NCI-H1930 (cell line): ENCODE measurements at regions not wholly inside any gene's neighbourhood (a gene's known extent, or its start where the extent isn't known, plus 50 kb on each side); places are given as distances from the start of the nearest gene placed in this dataset.
"Not testable (repeated sequence)": the region's sequence is repeated elsewhere in the genome, so short reads cannot be mapped to it uniquely, and the experiment has no call there.

Experiments
- DNase-seq, 2 experiments: peaks; one replicate each; lab custom pipeline; 2025; lab: John Stamatoyannopoulos, UW

DNA sequence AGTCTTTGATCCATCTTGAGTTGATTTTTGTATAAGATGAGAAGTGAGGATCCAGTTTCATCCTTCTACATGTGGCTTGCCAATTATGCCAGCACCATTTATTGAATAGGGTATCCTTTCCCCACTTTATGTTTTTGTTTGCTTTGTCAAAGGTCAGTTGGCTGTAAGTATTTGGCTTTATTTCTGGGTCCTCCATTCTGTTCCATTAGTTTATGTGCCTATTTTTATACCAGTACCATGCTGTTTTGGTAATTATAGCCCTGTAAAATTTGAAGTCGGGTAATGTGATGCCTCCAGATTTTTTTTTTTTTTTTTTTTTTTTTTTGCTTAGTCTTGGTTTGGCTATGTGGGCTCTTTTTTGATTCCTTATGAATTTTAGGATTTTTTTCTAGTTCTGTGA is 203.0 kb upstream of the IRX5 start:
- not testable (repeated sequence) for DNase-seq

DNA sequence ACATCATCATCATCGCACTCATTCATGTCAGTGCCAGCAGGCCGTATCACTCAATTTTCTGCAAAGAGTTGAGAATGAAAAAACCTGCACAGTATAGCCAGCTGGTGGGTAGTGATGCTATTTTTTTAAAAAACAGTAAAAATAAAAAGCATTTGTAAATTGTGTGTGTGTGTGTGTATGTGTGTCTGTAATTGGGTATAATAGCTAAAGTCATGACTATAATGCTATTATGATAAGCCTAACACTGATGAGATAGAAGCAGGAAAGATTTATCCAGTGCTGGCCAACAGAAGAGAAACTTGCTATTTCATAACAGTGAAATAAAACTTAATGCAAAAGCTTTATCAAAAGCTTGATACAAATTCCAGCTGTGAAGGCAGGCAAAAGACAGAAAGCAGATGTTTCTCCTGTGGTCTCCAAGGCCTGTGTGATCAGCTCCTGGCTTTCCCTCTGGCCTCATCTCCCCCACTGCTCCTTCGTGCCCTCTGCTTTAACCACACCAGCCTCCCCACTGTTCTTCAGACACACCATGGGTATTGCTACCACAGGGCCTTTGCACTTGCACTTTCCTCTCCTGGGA is 206.2 kb upstream of the IRX5 start:
- DNase-seq, result no peak

DNA sequence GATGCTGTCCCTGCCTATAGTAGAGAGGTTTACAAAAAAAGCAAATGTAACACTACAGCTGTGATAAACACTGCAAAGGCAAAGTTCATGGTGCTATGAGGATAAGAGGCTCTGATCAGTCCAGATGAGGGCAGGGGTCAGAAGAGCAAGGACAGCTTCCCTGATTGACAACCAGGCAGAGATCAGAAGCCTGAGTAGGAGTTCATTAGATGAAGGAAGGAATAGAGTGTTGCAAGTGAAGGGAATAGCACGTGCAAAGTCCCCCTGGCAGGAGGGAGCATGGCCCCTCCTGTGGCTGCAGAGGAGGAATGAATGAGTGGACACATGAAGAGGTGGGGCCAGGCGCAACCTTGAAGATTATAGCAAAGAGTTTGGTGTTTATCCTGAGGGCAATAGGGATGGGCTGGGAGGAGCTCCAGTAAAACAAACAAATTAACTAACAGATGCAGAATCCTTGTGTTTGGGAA is 208.4 kb upstream of the IRX5 start:
- no peak for DNase-seq

DNA sequence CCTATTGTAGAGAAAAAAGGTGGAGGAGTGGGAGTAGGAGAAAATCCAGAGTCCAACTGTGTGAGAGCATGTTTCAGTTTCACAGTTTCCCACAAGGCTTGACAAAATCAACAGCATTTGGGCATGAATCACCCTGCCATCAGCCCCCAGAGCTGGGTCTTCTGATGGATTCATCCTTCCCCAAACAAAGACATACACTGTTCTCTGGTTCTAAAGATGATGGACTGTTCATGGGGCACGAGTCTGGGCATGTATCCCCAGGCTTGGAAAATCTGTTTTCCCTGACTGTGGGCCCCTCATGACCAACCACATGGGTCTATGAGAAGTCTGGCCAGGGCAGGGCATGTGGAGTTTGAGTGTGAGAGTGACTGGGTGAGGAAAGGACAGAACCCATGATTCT is 210.4 kb upstream of the IRX5 start:
- DNase-seq, result no peak

DNA sequence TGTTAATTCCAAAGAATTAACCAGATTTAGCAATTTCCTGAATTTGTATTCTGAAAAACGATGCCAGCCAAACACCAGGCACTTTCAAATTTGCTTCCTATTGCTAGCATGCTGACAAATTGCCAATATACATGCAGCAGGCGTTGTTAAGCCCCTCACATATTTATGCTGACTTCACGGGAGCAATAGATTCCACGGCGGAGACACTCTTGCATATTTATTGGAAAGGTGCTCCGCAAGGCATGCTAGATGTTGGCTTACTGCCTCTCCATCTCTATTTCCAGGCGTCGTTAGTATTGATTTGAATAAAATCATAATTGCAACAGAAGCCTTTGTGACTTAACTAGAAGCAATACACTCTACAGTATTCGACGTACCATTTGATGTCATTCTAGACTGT is 211.0 kb upstream of the IRX5 start:
- DNase-seq, result no peak

DNA sequence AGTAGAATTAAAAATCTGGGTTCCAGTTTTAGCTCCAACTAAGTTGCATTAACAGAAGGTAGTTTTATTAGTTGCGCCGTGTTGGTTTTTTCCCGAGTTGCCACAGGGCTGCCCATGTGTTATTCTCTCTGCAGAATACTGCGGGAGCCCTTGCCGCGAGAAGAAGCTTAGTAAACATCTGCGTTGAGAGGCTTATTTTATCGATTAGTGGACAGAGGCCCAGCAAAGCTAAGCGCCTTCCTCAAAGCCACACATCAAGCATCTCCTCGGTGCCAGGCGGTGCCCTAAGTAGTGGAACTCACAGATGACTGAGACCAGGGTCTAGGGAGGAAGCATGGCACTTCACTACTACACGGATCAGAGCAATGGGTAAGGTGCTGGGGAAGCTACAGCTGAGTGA is 212.3 kb upstream of the IRX5 start:
- no peak for DNase-seq

DNA sequence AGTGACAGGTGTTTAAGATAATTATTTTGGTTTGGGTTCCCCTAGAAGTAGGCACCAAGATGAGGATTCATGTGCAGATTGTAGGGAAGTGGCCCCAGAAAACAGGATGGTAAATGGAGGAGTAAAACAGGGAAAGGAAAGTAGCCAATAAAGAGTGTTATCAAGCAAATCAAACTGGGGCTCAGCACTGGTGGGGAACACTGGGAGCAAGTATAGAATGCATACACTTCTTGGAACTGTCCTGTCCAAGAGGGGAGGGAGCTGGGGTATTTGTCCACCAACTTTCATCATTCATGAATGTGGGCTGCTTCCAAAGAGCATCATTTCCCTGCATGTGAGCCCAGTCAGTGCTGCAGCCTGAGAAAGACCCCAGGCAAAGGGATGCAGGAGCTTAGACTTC is 215.7 kb upstream of the IRX5 start:
- no peak for DNase-seq

DNA sequence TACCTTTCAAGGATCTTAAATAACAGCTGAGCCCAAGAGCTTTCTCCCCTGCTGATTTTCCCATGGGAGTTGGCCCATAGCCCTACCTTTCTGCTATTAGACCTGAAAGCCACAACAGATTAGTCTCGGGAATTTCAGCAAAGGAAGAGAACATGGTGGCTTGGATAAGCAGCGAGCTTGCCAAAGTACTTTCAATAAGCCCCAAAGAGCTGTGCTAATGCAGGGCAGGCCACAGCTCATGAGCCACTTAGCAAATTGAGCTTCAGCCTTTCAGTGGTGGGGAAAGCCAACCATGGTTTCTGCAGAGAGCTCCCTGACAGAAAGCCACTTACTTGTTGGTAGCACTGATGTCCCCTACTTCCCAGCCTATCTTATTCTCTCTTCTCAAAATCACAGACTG is 217.8 kb upstream of the IRX5 start:
- DNase-seq, result no peak

DNA sequence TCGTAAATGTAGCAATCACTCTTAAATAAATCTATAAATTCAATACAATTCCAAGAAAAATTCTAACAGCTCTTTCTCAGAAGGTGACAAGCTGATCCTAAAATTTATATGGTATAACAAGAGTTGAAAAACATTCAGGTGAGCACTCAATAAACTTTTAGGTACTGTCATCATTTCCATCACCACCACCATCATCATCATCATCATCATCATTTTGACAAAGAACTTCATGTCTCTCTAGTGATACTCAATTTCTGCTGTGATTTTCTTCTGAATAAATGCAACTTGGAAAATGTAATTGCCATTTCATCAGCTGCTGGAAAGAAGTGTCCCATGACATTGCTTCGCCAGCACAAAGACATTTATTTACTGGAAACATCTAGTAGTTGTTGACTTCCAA is 222.9 kb upstream of the IRX5 start:
- DNase-seq, result no peak

DNA sequence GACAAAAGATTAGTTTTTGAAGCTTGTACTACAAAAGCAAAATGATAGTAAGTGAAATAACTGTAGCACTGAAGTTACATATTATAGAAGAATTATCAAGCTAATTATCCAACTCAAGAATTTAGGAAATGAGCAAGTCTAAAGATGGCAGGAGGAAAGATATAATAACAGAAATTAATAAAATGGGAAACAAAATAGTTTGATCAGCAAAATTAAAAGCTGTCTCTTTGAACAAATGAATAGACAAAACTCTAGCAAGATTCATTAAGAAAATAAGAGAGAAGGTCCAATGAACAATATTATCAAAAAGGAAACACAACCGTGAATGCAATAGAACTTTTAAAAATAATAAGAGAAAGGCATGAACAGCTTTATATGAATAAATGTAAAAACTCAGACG is 224.3 kb upstream of the IRX5 start:
- no peak for DNase-seq

DNA sequence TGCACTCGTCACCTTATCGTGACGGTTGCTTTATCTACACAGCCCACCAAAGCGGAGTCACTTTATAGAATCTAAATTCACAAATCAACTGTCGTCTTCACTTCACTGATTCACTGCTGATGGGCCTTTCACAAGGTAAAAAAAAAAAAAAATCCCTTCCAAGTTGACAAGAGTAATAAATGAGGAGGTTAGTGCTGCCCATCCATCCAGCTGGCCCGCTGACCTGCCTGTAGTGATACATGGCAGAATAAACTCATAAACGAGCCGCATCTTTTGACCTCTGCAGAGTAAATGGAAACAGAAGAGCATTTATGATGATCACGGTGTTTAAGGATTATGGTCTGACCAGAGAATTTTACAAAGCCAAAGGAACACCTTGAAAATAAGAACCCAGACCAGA is 227.3 kb upstream of the IRX5 start:
- DNase-seq, result no peak

DNA sequence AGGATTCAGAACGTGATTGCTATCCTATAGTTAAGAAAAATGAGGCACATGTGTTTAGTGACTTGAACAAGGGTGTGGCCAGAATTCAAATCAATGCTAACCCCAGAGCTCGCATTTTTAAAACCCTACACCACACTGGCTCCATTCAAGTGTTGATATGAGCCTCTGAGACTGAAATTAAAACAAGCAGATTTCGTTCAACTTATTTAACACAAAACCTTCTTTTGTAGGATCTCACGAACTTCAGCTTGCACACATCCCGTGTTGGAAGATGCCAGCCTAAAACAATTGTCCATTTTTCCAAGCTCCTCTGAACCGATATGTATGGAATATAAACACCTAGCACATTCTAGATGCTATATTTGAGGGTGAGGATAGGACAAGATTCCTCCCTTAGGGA is 231.0 kb upstream of the IRX5 start:
- DNase-seq, result no peak

DNA sequence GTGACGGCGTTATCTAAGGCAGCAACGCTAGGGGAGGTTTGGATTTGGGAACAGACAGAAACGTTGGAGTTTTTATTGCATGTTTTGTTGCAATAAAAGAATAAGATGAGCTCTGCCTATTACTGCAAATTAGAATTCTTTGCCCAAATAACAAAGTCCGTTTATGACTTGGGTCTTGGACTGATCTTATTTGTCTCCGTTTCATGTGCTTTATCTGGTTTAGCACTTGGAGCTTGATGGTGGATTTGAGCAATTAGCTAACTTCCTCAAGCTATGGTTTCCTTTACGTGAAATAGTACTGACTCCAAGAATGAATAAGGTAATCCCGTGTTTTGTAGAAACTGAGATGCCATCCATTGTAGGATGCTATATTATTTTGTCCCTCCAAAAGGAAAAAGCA is 233.0 kb upstream of the IRX5 start:
- no peak for DNase-seq

DNA sequence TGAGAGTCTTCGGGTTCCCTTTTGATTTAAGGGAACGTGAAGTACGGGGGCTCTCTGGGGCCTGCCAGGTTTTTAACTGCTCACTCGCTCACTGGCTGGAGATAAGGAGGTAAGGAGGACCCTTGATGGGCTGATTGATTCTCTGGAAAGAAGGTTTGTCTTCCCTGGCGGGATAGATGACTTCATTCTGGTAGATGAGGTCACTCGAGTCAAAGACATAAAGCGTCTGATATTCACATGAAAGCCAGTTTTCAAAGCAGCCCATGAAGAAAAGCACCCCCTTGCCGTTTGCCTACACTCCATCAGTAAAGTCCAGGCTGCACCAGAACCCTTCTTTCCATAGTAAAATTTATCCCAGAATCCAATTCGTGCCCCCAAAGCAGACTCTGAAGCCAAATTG is 233.7 kb upstream of the IRX5 start:
- no peak for DNase-seq

DNA sequence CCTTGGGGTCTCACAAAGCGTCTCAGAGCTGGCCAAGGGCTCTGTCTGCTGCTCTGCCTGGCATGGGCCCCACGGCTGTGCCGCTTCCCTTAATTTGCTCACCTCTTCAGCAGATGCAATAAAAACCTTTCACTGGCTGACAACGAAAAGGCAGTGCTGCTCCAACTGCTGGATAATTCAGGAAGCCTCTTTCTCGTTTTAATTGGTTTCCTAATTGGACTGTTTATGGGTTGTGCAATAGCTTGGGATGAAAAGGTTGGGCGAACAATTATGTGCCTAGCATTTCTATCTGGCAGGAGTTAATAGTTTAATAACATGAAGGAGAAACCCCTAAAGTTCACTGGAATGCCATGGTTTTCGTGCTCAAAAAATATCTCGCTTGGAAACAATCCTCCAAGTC is 234.1 kb upstream of the IRX5 start:
- no peak for DNase-seq

DNA sequence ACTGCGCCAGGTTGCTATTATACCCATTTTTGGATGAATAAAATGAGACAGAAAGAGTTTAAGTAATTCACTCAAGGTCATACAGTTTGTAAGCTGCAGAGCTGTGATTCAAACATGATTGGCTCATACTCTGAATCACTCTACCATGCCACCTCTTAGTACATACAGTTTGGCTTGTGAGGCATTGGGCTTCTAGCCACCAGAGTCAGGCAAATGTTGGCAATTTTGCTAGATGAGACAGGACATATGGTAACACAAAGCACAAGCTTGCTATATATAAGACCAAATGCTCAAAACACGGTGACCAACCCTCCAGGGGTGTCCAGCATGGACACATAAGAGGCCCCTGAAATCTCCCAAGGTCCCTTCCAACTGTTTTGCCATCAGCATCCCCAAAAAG is 236.0 kb upstream of the IRX5 start:
- DNase-seq, result no peak

DNA sequence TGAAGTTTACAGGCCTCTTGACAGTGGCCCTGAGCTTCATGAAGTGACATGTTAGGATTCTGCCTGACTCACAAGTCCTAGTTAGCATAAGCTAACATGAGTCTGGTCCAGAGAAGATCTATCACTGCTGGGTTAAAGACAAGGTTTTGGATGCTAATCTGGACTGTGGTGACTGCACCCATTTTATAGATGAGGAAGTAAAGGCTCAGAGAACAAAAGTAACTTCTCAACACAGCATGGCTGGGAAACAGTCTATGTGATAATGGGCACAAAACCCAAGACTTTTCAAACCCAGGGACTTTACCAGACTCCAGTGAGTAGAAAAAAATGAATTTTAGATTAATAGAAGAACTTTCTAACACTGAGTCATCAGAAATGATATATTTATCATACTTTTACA is 236.8 kb upstream of the IRX5 start:
- DNase-seq, result no peak

DNA sequence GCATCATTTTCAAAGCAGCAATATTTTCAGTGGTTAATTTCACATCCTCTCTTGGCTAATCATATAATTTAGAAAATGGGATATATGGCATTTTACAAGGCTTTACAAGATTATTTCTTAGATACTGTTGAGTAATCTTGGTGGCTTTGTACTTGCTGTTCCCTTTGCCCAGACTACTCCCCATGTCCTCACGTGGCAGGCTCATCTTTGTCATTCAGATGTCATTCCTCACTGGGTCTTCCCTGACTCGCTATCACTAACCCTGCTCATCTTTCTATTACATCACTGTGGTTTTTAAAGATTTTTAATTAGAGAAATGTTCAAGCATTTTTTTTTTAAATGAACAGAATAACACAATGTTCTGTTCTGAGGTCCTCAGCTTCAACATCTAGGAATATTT is 240.0 kb upstream of the IRX5 start:
- DNase-seq, result no peak

DNA sequence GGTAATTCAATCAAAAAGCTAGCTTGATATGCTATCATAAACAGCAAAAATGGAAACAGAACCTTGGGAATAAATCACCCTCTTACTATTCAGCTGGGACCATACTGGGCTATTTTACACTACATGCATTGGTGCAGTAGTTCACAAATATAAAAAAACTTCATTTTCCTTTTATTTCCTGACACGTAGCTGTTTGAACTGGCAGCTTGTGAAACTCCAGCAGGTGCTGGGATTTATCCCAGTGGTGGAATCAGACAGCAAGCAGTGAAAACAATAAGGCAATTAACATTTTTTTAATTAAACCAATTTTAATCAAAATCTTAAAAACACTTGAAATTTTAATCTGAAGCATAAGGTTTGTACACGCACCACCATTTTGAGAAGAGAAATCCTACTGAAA is 240.4 kb upstream of the IRX5 start:
- DNase-seq, result no peak

DNA sequence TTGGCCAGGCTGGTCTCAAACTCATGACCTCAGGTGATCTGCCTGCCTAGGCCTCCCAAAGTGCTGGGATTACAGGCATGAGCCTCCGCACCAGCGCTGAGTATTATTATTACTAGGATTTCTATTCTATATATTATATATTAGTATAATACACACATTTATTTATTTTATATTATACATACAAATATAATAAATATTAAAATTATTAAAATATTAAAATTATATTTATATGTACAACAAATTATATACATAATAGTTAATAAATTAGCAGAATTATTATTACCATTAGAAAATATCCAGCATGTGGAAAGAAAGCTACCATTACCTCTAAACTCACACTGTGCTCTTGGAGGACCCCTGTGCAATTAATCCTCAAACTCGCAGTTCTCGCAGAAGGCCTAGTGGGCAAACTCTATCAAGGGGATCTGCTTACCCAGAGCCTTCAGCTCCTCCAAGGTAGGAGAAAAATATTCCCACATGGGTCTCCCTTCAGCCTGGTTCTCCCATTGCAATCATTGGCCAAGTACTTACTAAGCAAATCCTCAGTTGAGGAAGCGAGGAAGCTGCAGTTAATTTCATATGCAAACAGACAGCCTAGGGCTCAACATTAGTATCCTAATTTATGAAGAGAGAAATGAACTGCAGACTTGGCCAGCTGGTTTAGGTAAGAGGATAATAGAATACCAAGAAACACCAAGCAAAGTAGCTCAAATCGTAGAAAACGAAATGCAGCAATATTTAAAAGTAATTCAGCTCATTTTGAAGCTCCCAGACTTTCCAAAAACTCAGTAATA is 241.4 kb upstream of the IRX5 start:
- DNase-seq, result no peak

DNA sequence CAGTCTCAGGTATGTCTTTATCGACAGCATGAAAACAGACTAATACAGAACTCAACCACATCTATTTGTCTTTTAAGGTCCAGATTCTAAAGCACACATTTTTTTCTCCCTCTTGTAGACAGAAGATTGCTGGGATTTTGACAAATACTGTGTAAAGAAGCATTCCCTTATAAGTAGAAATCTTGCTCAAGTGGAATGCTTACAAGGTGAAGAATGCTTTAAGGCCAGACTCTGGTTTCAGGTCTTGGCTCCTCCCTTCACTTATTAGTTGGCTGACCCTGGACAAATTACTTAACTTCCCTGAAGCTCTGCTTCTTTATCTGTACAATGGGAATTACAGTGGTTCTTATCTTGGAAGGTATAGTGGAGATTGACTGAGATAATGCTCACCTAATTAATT is 242.3 kb upstream of the IRX5 start:
- DNase-seq, result no peak

DNA sequence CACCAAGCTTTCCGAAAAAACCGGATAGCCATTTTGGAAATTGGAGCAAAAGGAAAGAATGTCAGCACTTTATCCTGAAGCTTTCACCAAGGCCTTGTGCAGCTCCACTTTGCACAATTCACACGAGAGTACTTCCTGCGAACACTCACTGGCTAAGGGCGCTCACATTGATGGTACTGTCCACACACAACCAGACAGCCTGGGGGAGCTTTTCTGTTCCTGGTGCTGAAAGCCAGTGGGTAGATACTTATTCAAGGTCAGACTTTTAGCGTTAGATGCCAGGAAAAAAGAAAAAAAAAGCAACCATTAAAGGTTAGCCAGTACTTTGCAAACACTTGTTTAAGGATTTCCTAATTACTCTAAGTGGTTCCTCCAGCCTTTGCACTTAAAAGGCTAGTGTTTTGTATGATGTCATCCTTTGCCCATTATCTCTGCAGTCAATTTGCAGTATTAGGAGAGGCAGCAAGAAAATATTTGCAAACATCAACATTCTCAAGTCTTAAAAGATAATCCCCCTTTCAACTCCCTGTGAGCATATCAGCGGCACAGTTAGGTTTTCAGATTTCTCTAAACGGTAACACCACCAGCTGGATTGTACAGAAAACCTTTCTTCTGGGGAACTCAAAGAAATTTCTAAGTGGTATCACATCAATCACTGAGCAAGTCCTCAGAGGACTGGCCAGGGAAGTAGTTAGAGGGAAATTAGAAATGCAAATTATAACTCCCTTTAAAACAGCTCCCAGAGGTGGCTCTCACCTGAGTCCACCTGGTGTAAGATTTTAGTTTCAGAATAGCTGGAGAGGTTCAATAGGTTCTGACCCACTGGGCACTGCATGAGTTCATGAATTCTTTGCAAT is 243.4 kb upstream of the IRX5 start:
- DNase-seq, result no peak

DNA sequence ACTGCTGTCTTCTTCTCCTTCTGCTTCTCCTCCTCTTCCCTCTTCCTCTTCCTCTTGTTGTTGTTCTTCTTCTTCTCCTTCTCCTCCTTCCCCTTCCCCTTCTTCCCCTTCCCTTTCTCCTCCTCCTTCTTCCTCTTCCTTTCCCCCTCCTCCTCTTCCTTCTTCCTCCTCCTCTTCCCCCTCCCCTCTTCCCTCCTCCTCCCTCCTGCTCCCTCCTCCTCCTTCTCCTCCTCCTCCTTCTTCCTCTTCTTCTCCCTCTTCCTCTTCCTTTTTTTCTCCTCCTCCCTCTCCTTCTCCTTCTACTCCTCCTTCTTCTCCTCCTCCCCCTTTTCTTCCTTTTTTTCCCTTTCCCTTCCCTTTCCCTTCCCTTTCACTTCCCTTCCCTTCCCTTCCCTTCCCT is 245.0 kb upstream of the IRX5 start:
- DNase-seq, result no peak
